Prostate gland (tissue), 2 donors: ENCODE measurements at regions not wholly inside any gene's neighbourhood (a gene's known extent, or its start where the extent isn't known, plus 50 kb on each side); places are given as distances from the start of the nearest gene placed in this dataset.

Experiments used
- CTCF ChIP-seq, 4 experiments: fragments of 200-600 bp in 2 of 4; fragments of 450-650 bp in 2 of 4; sonication (generic) in 2 of 4; IDR thresholded peaks; 1 replicate in 3 of 4; 2 replicates in 1 of 4; pipeline ENCODE4 v1.5.1; 2016 to 2019; ENCODE audit warnings: antibody characterized with exemption in 4 of 4, mild to moderate bottlenecking in 2 of 4, moderate library complexity in 2 of 4
- POLR2A ChIP-seq: fragments of 450-650 bp; IDR thresholded peaks from one replicate; pipeline ENCODE4 v1.6.1; 2016; ENCODE audit warnings: antibody characterized with exemption, mild to moderate bottlenecking
- POLR2AphosphoS5 ChIP-seq: sonication (generic); formaldehyde crosslinking; IDR thresholded peaks from one replicate; pipeline ENCODE4 v1.6.1; 2017; ENCODE audit warnings: antibody characterized with exemption

DNA sequence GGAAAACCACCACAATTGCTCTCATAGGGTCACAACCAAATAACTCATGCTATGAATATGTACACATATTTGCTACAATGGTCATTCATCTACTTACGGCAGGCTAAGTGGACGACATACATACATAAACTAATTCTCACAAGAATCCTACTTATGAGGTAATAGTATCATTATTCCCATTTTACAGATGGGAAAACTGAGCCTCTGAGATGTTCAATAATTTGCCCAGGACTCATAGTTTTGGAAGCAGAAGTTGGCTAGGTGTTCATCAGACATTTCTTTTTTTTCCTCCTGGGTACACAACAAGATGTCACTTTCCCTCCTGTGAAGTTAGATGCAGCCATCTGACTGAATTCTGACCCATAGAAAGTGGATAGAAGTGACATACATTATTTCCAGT is 89.0 kb upstream of the PKDCC start:
- TF ChIP-seq POLR2A (no peak), CTCF (IDR thresholded peaks at IDR 0.05) (no peak), POLR2AphosphoS5 (no peak)
